GM04504 (cell line): ENCODE measurements at regions not wholly inside any gene's neighbourhood (a gene's known extent, or its start where the extent isn't known, plus 50 kb on each side); places are given as distances from the start of the nearest gene placed in this dataset.

ENCODE experiments used
- DNase-seq: peaks from one replicate; pipeline ENCODE4 v3.0.0-alpha.2; 2012; ENCODE audit warnings: low read depth

GRCh38 chr9:120291050-120291449, 288.9 kb downstream of the CDK5RAP2 start:
- DNase-seq = no peak

- DNase-seq = no peak
These were observed 289.7 kb downstream of the CDK5RAP2 start for GRCh38 chr9:120289990-120290975.

- no peak for DNase-seq
These were observed 290.9 kb downstream of the CDK5RAP2 start for GRCh38 chr9:120289098-120289497.

- no peak for DNase-seq
These were observed 293.4 kb downstream of the CDK5RAP2 start for GRCh38 chr9:120286530-120286929.

- no peak for DNase-seq
These were observed 295.1 kb downstream of the CDK5RAP2 start for GRCh38 chr9:120284821-120285220.

GRCh38 chr9:120281665-120282064, 298.3 kb downstream of the CDK5RAP2 start:
- DNase-seq = no peak

GRCh38 chr9:120267929-120268328, 312.0 kb downstream of the CDK5RAP2 start:
- DNase-seq = no peak

GRCh38 chr9:120265791-120266190, 314.2 kb downstream of the CDK5RAP2 start:
- no peak for DNase-seq

- no peak for DNase-seq
These were observed 315.4 kb downstream of the CDK5RAP2 start for GRCh38 chr9:120264528-120264927.

- DNase-seq = no peak
These were observed 316.1 kb downstream of the CDK5RAP2 start for GRCh38 chr9:120263836-120264235.

- no peak for DNase-seq
These were observed 318.5 kb downstream of the CDK5RAP2 start for GRCh38 chr9:120261419-120261818.

- no peak for DNase-seq
These were observed 320.9 kb downstream of the CDK5RAP2 start for GRCh38 chr9:120259100-120259499.

- DNase-seq = no peak
These were observed 321.9 kb downstream of the CDK5RAP2 start for GRCh38 chr9:120258096-120258495.

GRCh38 chr9:120257483-120257882, 322.5 kb downstream of the CDK5RAP2 start:
- no peak for DNase-seq

- no peak for DNase-seq
These were observed 323.8 kb downstream of the CDK5RAP2 start for GRCh38 chr9:120256146-120256545.

GRCh38 chr9:120252248-120252647, 327.7 kb downstream of the CDK5RAP2 start:
- no peak for DNase-seq

GRCh38 chr9:120242116-120242811, 337.7 kb downstream of the CDK5RAP2 start:
- no peak for DNase-seq

GRCh38 chr9:120236596-120236995, 343.4 kb downstream of the CDK5RAP2 start:
- no peak for DNase-seq

- no peak for DNase-seq
These were observed 344.9 kb downstream of the CDK5RAP2 start for GRCh38 chr9:120235081-120235480.

- no peak for DNase-seq
These were observed 349.7 kb downstream of the CDK5RAP2 start for GRCh38 chr9:120230227-120230626.

GRCh38 chr9:120221844-120222243, 358.1 kb downstream of the CDK5RAP2 start:
- no peak for DNase-seq

GRCh38 chr9:120214332-120214731, 365.6 kb downstream of the CDK5RAP2 start:
- no peak for DNase-seq

GRCh38 chr9:120212853-120213200, 367.1 kb downstream of the CDK5RAP2 start:
- no peak for DNase-seq
